ENCODE measurements at regions not wholly inside any gene's neighbourhood (a gene's known extent, or its start where the extent isn't known, plus 50 kb on each side); places are given as distances from the start of the nearest gene placed in this dataset.
"Not testable (repeated sequence)": the region's sequence is repeated elsewhere in the genome, so short reads cannot be mapped to it uniquely, and the experiment has no call there.

DNA sequence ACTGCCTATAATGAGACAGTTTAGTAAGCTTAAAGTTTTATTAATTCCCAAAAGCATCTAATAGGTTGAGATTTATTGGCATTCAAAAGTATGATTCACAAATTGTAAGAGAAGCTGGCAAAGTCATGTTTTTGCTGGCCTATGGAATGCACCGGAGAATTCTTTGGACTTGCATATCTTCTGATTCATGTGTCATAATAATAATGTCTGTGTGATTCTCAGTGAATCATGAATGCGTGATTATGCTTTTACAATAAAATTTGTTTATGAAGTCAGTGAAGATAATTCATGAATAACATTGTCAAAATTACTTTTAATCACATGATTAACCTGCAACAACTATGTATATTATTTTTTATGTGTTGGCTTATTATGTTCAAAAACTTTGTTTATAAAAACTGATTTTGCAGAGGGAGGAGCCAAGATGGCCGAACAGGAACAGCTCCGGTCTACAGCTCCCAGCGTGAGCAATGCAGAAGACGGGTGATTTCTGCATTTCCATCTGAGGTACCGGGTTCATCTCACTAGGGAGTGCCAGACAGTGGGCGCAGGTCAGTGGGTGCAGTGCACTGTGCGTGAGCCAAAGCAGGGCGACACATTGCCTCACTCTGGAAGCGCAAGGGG, 389.2 kb downstream of the SRGAP2C start:
- DNase-seq = not testable (repeated sequence)

DNA sequence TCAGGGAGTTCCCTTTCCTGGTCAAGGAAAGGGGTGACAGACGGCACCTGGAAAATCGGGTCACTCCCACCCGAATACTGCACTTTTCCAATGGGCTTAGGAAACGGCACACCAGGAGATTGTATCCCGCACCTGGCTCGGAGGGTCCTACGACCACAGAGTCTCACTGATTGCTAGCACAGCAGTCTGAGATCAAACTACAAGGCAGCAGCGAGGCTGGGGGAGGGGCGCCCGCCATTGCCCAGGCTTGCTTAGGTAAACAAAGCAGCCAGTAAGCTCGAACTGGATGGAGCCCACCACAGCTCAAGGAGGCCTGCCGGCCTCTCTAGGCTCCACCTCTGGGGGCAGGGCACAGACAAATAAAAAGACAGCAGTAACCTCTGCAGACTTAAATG, 389.7 kb downstream of the SRGAP2C start:
- DNase-seq = not testable (repeated sequence)

DNA sequence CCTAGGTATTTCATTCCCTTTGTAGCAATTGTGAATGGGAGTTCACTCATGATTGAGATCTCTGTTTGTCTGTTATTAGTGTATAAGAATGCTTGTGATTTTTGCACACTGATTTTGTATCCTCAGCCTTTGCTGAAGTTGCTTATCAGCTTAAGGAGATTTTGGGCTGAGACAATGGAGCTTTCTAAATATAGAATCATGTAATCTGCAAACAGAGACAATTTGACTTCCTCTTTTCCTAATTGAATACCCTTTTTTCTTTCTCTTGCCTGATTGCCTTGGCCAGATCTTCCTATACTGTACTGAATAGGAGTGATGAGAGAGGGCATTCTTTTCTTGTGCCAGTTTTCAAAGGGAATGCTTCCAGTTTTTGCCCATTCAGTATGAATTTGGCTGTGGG, 398.1 kb downstream of the SRGAP2C start:
- DNase-seq = not testable (repeated sequence)

DNA sequence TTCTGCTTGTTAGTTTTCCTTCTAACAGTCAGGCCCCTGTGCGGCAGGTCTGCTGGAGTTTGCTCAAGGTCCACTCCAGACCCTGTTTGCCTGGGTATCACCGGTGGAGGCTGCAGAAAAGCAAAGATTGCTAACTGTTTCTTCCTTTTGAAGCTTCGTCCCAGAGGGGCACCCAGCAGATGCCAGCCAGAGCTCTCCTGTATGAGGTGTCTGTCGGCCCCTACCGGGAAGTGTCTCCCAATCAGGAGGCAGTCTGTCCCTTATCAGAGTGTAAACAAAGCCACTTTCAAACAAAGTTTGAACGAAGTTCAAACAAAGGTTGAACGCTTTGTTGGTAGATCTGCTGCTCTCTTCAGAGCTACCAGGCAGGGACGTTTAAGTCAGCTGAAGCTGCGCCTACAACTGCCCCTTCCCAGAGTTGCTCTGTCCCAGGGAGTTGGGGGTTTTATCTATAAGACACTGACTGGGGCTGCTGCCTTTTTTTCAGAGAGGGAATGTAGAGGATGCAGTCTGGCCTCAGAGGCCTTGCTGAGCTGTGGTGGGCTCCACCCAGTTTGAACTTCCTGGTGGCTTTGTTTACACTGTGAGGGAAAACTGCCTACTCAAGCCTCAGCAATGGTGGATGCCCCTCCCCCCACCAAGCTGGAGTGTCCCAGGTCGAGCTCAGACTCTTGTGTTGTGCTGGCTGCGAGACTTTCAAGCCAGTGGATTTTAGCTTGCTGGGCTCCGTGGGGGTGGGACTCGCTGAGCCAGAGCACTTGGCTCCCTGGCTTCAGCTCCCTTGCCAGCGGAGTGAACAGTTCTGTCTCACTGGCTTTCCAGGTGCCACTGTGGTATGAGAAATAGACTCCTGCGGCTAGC, 401.8 kb downstream of the SRGAP2C start:
- DNase-seq = no peak

DNA sequence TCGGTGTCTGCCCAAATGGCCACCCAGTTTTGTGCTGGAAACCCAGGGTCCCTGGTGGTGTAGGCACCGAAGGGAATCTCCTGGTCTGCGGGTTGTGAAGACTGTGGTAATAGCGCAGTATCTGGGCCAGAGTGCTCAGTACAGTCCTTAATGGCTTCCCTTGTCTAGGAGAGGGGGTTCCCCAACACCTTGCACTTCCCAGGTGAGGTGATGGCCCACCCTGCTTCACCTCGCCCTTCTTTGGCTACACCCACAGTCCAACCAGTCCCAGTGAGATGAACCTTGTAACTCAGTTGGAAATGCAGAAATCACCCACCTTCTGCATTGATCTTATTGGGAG, 402.4 kb downstream of the SRGAP2C start:
- no peak for DNase-seq

DNA sequence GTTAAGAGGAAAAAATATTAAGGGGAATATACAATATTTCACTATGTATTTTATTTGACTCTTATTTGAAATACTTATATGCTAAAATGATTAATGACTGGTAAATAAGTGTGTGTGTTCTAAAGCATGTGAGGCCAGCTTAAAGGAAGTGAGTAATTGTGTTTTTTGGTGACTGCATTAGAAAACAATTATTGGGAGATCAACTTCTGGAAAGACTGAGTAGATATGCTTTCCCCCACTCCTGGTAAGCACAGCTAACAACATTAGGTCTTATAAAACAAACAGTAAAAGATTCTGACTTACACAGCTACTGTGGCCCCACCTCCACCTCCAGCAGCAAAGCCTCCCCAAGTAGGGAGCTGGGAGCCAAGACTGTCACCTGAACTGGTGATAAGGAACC, 403.0 kb downstream of the SRGAP2C start:
- no peak for DNase-seq

DNA sequence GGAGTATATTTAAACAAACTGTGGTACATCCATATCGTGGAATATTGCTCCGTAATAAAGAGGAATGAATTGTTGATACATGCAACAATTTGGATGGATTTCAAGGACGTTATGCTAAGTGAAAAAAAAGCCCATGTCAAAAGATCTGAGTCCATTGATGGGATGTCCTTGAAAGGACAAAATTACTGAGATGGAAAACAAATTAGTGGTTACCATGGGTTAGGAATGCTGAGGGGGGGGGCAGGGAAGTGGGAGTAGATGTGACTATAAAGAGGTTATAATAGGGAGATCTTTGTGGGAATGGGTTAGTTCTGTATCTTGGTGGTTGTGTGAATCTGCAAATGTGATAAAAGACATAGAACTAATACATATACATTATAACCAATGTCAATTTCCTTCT, 409.3 kb downstream of the SRGAP2C start:
- DNase-seq = no peak

DNA sequence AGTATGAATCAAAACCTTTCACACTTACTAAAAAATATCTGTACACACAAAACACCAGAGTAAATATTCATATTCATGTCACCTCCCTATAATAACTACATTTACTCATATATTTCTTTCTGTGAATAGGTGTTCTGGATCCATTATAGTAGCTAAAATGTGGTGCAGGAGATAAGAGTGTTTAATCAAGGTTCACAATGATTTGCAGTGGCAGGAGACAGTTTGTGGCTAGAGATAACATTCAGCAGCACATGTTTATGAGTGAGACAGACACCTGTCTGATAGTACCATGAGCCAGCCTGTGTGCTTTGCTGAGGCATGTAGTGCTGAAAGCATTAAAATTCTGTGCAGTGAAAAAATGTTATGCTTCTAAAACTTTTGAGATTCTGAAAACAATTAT, 410.3 kb downstream of the SRGAP2C start:
- DNase-seq = no peak

DNA sequence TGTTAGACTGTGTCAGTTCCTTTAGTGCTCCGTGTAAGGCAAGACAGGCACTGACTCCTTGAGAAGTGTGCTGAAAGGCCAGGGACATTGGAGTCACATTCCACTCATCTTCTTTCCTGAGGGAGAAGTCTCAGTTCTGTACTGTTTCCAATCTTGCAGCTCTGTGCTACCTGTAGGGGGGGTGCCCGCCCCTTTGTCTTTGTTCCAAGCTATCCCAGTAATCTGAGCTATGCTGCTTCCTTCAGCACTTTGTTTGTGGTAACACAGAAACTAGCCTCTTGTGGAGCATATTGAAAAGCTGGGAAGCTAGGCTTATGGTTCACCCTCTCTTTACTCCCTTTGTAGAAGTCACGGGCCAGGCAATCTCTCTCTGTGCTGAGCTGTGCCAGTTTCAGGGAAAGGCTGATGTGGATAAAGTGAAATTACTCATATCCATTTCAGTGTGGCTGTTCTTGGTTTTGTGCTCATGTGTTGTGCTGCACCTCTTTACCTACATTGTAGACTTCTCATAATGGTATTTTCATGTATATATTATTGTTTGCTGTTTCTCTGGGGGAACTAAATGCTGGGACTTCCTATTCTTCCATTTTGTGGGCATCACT, 420.2 kb downstream of the SRGAP2C start:
- DNase-seq = not testable (repeated sequence)

DNA sequence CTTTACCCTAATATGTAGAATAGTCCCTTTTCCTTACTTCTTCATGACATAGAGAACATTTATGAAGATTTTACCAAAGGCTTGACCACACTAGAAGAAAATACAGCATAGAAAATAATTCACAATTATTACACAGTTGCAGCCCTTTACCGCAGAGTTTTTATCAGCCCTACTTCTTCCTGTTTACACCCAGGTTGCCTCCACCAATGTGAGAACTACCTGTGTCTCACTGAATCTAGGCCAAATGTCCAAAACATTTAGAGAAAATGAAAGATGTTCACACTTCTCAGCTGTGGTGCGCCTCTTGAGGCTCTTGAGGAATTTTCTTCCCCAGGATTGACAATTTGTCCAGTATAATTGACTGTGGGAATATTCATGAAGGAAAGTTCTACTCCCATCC, 422.7 kb downstream of the SRGAP2C start:
- DNase-seq = not testable (repeated sequence)
